Activated CD4-positive, alpha-beta T cell treated with anti-CD3 and anti-CD28 coated beads, Interleukin-2, Interleukin-6, amounts not matched to agents 100 ng/mL and 50 ng/mL, durations not matched to agents 16 hours and 8 hours (primary cell): ENCODE measurements at regions not wholly inside any gene's neighbourhood (a gene's known extent, or its start where the extent isn't known, plus 50 kb on each side); places are given as distances from the start of the nearest gene placed in this dataset.
A peak's percentile ranks its signal among the peaks of the same experiment; 100 is the strongest.

Source experiments
- DNase-seq: peaks from one replicate; pipeline ENCODE4 v3.0.0-alpha.2; 2020

DNA sequence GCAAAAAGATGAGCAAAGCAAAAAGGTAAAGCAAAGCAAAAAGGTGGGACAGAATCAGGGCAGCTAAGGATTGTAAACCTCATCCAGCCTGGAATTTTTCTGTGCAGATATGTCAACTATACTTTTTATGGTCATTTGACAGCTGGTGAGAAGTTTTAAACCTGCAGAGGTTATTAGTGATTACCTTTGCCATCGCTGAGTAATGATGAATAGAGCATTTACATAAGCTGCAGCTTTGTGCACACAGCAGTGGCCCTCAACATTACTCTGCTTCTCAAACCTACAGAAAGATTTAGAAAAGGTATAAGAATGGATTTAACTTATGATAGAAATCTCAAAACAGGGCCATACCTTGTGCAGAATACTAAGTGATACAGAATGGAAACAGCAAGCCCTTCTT lies 54.5 kb upstream of the C4orf54 start:
- no peak for DNase-seq

DNA sequence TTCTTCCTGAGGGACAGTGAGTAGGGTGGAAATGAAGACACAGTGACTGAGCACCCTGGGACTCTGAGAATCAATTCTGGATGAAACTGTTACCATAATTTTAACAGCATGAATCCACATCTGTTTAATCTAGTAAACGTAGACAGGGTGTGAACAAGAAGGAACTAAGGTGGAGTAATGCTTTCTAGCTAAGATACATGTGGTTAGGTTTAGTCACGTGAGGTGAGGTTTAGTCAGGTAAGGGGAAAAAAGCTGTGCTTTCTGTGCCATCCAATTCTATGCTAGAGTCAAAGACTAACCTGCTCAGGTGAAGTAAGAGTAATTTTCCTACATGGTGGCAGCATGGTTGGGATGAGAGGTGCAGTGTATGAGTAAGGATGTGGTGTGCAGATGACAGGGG lies 54.0 kb upstream of the C4orf54 start:
- no peak for DNase-seq

DNA sequence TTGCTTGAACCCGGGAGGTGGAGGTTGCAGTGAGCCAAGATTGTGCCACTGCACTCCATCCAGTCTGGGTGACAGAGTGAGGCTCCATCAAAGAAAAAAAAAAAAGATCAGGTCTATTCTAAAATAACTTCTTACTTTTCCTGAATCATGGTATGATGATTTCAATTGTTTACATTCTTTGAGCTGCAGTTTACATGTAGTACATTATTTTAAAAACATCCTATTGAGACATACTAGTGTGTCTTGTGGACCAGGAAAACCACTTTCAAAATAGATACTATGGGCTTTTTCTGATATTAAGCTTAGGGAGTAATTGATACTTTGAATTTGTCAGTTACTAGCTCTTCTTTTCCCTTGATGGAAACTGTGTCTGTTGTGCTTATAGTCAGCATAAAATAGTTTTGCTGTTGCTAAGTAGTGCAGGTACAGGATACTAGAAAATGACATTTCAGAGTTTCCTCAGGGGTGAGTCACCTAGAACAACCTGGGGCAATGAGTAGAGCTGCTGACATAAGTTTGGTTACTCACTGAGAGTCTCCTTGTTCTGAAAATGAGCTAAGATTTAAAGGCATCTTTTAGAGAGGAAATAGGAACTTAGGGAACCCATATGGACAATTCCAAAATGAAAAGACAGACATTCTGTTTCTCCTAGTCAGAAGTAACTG lies 53.2 kb upstream of the C4orf54 start:
- peak; percentile 4 for DNase-seq

DNA sequence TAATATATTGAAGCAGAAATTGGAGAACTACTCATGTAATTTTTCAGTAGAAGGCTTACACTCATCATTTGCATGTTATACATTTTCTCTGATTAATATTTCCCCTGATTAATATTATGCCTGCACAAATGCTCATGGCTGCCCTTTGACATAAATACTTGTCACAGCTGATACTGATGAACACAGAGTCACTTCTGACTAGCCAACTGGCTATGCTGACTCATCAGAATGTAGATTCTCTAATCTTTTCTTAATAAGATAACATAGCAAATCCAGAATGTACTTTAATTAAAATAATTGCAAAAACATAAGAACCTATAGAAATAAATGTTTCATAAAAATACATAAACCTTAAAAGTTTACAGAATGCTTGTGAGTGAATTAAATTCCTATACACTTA lies 52.4 kb upstream of the C4orf54 start:
- DNase-seq, result no peak

DNA sequence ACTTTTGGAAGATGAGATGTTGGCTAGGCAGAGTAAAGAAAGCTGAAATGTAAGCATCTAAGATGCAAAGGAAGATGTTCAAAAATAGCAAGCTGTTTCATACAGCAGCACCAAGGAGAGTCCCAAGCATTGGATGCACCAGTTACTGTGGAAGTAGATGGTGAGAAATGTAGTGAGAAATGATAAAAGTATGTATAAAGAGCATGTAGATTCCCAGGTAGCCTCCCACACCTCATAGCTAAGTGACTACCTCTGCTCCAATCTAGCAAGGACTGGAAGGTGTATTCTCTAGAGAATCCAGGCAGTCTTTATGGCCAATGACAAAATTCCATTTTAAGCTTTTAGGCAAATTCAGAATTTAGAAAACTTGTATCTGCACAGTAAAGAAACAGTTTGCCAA lies 50.9 kb upstream of the C4orf54 start:
- no peak for DNase-seq
